ENCODE measurements at regions not wholly inside any gene's neighbourhood (a gene's known extent, or its start where the extent isn't known, plus 50 kb on each side); places are given as distances from the start of the nearest gene placed in this dataset.

GRCh38 chr6:139942331-139942730 lies 567.9 kb upstream of the CITED2 start:
- H3K27ac ChIP-seq (ENCODE audit: low read length) = no peak overlapping the region

GRCh38 chr6:139941826-139942225 lies 567.4 kb upstream of the CITED2 start:
- no peak overlapping the region for H3K27ac ChIP-seq (ENCODE audit: low read length)

More at GRCh38 chr6:139942331-139942730, 567.9 kb upstream of the CITED2 start:
- no peaks in the 10 kb centered on the region for H3K4me1 ChIP-seq (ENCODE audit: control insufficient read depth in 1 of 2, insufficient read depth in 2 of 2, low read length in 2 of 2)
- H3K36me3 ChIP-seq (ENCODE audit: control insufficient read depth in 1 of 2, insufficient read depth in 2 of 2, low read length in 2 of 2) = no peaks in the 10 kb centered on the region
- no peak overlapping the region for H3K4me3 ChIP-seq (ENCODE audit: low read depth in 1 of 2, low read length in 2 of 2)
- H3K27me3 ChIP-seq (ENCODE audit: low read depth, low read length) = no peaks in the 10 kb centered on the region
- H3K9me3 ChIP-seq (ENCODE audit: control insufficient read depth in 1 of 2, low read length in 2 of 2) = no peaks in the 10 kb centered on the region

GRCh38 chr6:139940741-139941729 lies 566.6 kb upstream of the CITED2 start:
- no peak overlapping the region for H3K4me3 ChIP-seq (ENCODE audit: low read depth in 1 of 2, low read length in 2 of 2)
- no peak overlapping the region for H3K27ac ChIP-seq (ENCODE audit: low read length)
- no peaks in the 10 kb centered on the region for H3K4me1 ChIP-seq (ENCODE audit: control insufficient read depth in 1 of 2, insufficient read depth in 2 of 2, low read length in 2 of 2)
- H3K9me3 ChIP-seq (ENCODE audit: control insufficient read depth in 1 of 2, low read length in 2 of 2) = no peaks in the 10 kb centered on the region
- no peaks in the 10 kb centered on the region for H3K27me3 ChIP-seq (ENCODE audit: low read depth, low read length)
- no peaks in the 10 kb centered on the region for H3K36me3 ChIP-seq (ENCODE audit: control insufficient read depth in 1 of 2, insufficient read depth in 2 of 2, low read length in 2 of 2)

More at GRCh38 chr6:139941826-139942225, 567.4 kb upstream of the CITED2 start:
- H3K36me3 ChIP-seq (ENCODE audit: control insufficient read depth in 1 of 2, insufficient read depth in 2 of 2, low read length in 2 of 2) = no peaks in the 10 kb centered on the region
- H3K4me3 ChIP-seq (ENCODE audit: low read depth in 1 of 2, low read length in 2 of 2) = no peak overlapping the region
- no peaks in the 10 kb centered on the region for H3K4me1 ChIP-seq (ENCODE audit: control insufficient read depth in 1 of 2, insufficient read depth in 2 of 2, low read length in 2 of 2)
- H3K9me3 ChIP-seq (ENCODE audit: control insufficient read depth in 1 of 2, low read length in 2 of 2) = no peaks in the 10 kb centered on the region
- no peaks in the 10 kb centered on the region for H3K27me3 ChIP-seq (ENCODE audit: low read depth, low read length)

- H3K9me3 ChIP-seq (ENCODE audit: control insufficient read depth in 1 of 2, low read length in 2 of 2) = no peaks in the 10 kb centered on the region
- no peak overlapping the region for H3K4me3 ChIP-seq (ENCODE audit: low read depth in 1 of 2, low read length in 2 of 2)
- H3K4me1 ChIP-seq (ENCODE audit: control insufficient read depth in 1 of 2, insufficient read depth in 2 of 2, low read length in 2 of 2) = no peaks in the 10 kb centered on the region
- H3K36me3 ChIP-seq (ENCODE audit: control insufficient read depth in 1 of 2, insufficient read depth in 2 of 2, low read length in 2 of 2) = no peaks in the 10 kb centered on the region
- H3K27ac ChIP-seq (ENCODE audit: low read length) = no peak overlapping the region
- H3K27me3 ChIP-seq (ENCODE audit: low read depth, low read length) = no peaks in the 10 kb centered on the region
Observed at GRCh38 chr6:139939189-139939979, 564.9 kb upstream of the CITED2 start.

DNA sequence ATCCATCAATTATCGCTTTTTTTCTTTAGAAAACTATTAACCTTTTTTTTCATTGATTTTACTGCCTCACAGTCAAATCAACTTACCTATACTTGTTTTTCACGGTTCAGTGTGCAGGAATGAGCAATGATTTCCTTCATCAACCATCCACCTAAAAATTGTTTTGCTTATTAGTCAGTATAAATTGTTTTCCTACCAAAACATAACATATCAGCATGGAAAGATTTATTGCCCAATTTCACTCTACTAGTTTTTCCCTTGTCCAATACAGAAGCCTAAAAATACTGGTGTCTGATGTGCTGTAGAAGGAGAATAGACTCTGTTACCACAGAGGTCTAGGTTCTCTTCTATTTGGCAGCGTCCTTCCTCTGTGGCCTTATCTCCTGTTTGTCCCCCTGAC lies 558.2 kb upstream of the CITED2 start:
- H3K4me1 ChIP-seq (ENCODE audit: control insufficient read depth in 1 of 2, insufficient read depth in 2 of 2, low read length in 2 of 2) = no peaks in the 10 kb centered on the region
- no peak overlapping the region for H3K27ac ChIP-seq (ENCODE audit: low read length)
- H3K27me3 ChIP-seq (ENCODE audit: low read depth, low read length) = no peaks in the 10 kb centered on the region
- H3K9me3 ChIP-seq (ENCODE audit: control insufficient read depth in 1 of 2, low read length in 2 of 2) = no peaks in the 10 kb centered on the region
- H3K4me3 ChIP-seq (ENCODE audit: low read depth in 1 of 2, low read length in 2 of 2) = no peak overlapping the region
- H3K36me3 ChIP-seq (ENCODE audit: control insufficient read depth in 1 of 2, insufficient read depth in 2 of 2, low read length in 2 of 2) = no peaks in the 10 kb centered on the region

- Histone ChIP-seq H3K4me1 (ENCODE audit: control insufficient read depth in 1 of 2, insufficient read depth in 2 of 2, low read length in 2 of 2) (no peaks in the 10 kb centered on the region), H3K9me3 (ENCODE audit: control insufficient read depth in 1 of 2, low read length in 2 of 2) (no peaks in the 10 kb centered on the region), H3K4me3 (ENCODE audit: low read depth in 1 of 2, low read length in 2 of 2) (no peak overlapping the region), H3K27me3 (ENCODE audit: low read depth, low read length) (no peaks in the 10 kb centered on the region), H3K36me3 (ENCODE audit: control insufficient read depth in 1 of 2, insufficient read depth in 2 of 2, low read length in 2 of 2) (no peaks in the 10 kb centered on the region), H3K27ac (ENCODE audit: low read length) (no peak overlapping the region)
Observed at GRCh38 chr6:139931747-139932146, 557.3 kb upstream of the CITED2 start.

- Histone ChIP-seq H3K36me3 (ENCODE audit: control insufficient read depth in 1 of 2, insufficient read depth in 2 of 2, low read length in 2 of 2) (no peaks in the 10 kb centered on the region), H3K9me3 (ENCODE audit: control insufficient read depth in 1 of 2, low read length in 2 of 2) (no peaks in the 10 kb centered on the region), H3K27ac (ENCODE audit: low read length) (no peak overlapping the region), H3K4me3 (ENCODE audit: low read depth in 1 of 2, low read length in 2 of 2) (no peak overlapping the region), H3K4me1 (ENCODE audit: control insufficient read depth in 1 of 2, insufficient read depth in 2 of 2, low read length in 2 of 2) (no peaks in the 10 kb centered on the region), H3K27me3 (ENCODE audit: low read depth, low read length) (no peaks in the 10 kb centered on the region)
Observed at GRCh38 chr6:139927742-139928305, 553.4 kb upstream of the CITED2 start.

GRCh38 chr6:139927236-139927635 lies 552.8 kb upstream of the CITED2 start:
- H3K4me3 ChIP-seq (ENCODE audit: low read depth in 1 of 2, low read length in 2 of 2) = no peak overlapping the region
- no peaks in the 10 kb centered on the region for H3K4me1 ChIP-seq (ENCODE audit: control insufficient read depth in 1 of 2, insufficient read depth in 2 of 2, low read length in 2 of 2)
- H3K27me3 ChIP-seq (ENCODE audit: low read depth, low read length) = no peaks in the 10 kb centered on the region
- no peak overlapping the region for H3K27ac ChIP-seq (ENCODE audit: low read length)
- no peaks in the 10 kb centered on the region for H3K36me3 ChIP-seq (ENCODE audit: control insufficient read depth in 1 of 2, insufficient read depth in 2 of 2, low read length in 2 of 2)
- H3K9me3 ChIP-seq (ENCODE audit: control insufficient read depth in 1 of 2, low read length in 2 of 2) = no peaks in the 10 kb centered on the region

DNA sequence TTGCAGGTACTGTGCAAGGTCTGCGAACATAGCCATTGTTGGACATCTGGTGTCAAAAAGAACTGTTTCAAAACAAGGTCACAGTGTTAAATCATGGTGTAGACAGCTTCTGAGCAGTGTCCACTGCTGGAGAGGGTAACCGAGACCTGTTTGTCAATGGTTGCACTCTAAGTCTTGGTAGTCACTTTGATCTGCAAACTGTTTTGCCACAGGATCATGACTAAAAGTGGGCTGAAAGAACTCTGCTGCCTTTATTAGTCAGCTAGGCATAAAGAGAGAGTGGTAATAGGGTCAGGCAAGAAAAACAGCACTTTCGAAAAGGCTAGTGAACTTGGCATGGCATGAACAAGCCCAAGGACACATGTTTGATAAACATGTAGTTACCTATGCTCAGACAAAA lies 552.3 kb upstream of the CITED2 start:
- Histone ChIP-seq H3K9me3 (ENCODE audit: control insufficient read depth in 1 of 2, low read length in 2 of 2) (no peaks in the 10 kb centered on the region), H3K27me3 (ENCODE audit: low read depth, low read length) (no peaks in the 10 kb centered on the region), H3K4me3 (ENCODE audit: low read depth in 1 of 2, low read length in 2 of 2) (no peak overlapping the region), H3K36me3 (ENCODE audit: control insufficient read depth in 1 of 2, insufficient read depth in 2 of 2, low read length in 2 of 2) (no peaks in the 10 kb centered on the region), H3K4me1 (ENCODE audit: control insufficient read depth in 1 of 2, insufficient read depth in 2 of 2, low read length in 2 of 2) (no peaks in the 10 kb centered on the region), H3K27ac (ENCODE audit: low read length) (no peak overlapping the region)

DNA sequence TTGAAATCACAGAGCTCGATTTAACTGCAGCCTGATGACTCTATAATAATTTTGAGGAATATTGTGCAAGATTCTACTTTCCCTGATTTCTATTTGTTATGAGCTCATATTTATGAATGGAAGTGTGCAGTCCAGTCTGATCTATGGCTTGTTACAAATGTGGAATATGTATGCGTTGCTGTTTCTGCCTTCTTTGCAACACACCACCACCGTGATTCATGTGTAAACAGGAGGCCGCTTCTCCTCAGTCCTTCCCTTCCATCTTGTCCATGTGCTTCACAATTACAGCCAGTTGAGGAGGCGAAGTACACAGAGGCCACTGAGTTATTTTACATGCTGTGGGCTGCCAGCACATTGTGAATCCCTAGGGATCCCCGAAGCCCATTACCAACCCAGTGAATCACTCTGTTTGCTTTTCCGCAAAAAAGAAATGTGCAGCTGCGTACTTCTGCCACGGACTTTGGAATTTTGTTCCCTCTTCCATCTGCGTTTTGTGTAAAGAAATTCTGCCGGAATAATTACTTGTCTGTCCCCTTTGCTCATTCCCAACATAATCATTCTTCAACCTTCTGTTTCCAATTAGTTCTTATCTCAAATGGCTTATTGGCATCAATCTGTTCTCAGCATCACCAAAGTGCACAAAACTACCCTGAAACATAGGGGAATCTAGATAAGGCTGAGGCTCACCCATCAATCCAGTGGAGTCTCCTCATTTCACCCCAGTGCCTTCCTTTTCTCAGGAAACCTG lies 551.6 kb upstream of the CITED2 start:
- H3K27ac ChIP-seq (ENCODE audit: low read length) = no peak overlapping the region
- H3K27me3 ChIP-seq (ENCODE audit: low read depth, low read length) = no peaks in the 10 kb centered on the region
- no peaks in the 10 kb centered on the region for H3K9me3 ChIP-seq (ENCODE audit: control insufficient read depth in 1 of 2, low read length in 2 of 2)
- no peaks in the 10 kb centered on the region for H3K36me3 ChIP-seq (ENCODE audit: control insufficient read depth in 1 of 2, insufficient read depth in 2 of 2, low read length in 2 of 2)
- H3K4me3 ChIP-seq (ENCODE audit: low read depth in 1 of 2, low read length in 2 of 2) = no peak overlapping the region
- no peaks in the 10 kb centered on the region for H3K4me1 ChIP-seq (ENCODE audit: control insufficient read depth in 1 of 2, insufficient read depth in 2 of 2, low read length in 2 of 2)
